SK-N-SH treated with all-trans-retinoic acid at 6 μM for 48 hours (cell line): ENCODE measurements at regions not wholly inside any gene's neighbourhood (a gene's known extent, or its start where the extent isn't known, plus 50 kb on each side); places are given as distances from the start of the nearest gene placed in this dataset.

Source experiments
- ATAC-seq: fragments of 200-7000 bp; cut with Tn5 transposase; 3 replicates; pipeline ENCODE4 v1.9.1; 2020; ENCODE audit warnings: mild to moderate bottlenecking, moderate library complexity
- ARNTL ChIP-seq: fragments of 450-650 bp; formaldehyde crosslinking; IDR thresholded peaks from 2 replicates; pipeline ENCODE4 v1.5.0; 2020; ENCODE audit warnings: low read depth, mild to moderate bottlenecking, moderate library complexity, borderline replicate concordance
- BACH2 ChIP-seq: fragments of 250-450 bp; sonication (Bioruptor Pico); IDR thresholded peaks from 2 replicates; pipeline ENCODE4 v1.9.0; 2021; ENCODE audit warnings: mild to moderate bottlenecking, borderline replicate concordance
- CSRNP3 ChIP-seq: fragments of 250-450 bp; sonication (Bioruptor Pico); IDR thresholded peaks from 2 replicates; pipeline ENCODE4 v1.5.1; 2021; ENCODE audit warnings: mild to moderate bottlenecking, moderate library complexity
- ESRRG ChIP-seq: fragments of 250-450 bp; sonication (Bioruptor Pico); IDR thresholded peaks from 2 replicates; pipeline ENCODE4 v1.6.1; 2021; ENCODE audit warnings: mild to moderate bottlenecking
- GLIS3 ChIP-seq: fragments of 250-450 bp; sonication (Bioruptor Pico); IDR thresholded peaks from 2 replicates; pipeline ENCODE4 v1.5.0; 2020; ENCODE audit warnings: mild to moderate bottlenecking, moderate library complexity
- ISL1 ChIP-seq: fragments of 250-450 bp; sonication (Bioruptor Pico); IDR thresholded peaks from 2 replicates; pipeline ENCODE4 v2.1.2; 2022; ENCODE audit warnings: mild to moderate bottlenecking, moderate library complexity
- OSR1 ChIP-seq: fragments of 250-450 bp; sonication (Bioruptor Pico); IDR thresholded peaks from 2 replicates; pipeline ENCODE4 v1.8.0; 2022; ENCODE audit warnings: moderate library complexity, mild to moderate bottlenecking, inconsistent platforms
- POU6F1 ChIP-seq: fragments of 250-450 bp; sonication (Bioruptor Pico); IDR thresholded peaks from 2 replicates; pipeline ENCODE4 v1.8.0; 2021; ENCODE audit warnings: low read depth, mild to moderate bottlenecking, moderate library complexity, borderline replicate concordance
- PPARA ChIP-seq: fragments of 250-450 bp; sonication (Bioruptor Pico); IDR thresholded peaks from 2 replicates; pipeline ENCODE4 v1.5.0; 2020; ENCODE audit warnings: mild to moderate bottlenecking, borderline replicate concordance
- RARB ChIP-seq: fragments of 250-450 bp; sonication (Bioruptor Pico); IDR thresholded peaks from 2 replicates; pipeline ENCODE4 v1.8.0; 2021; ENCODE audit warnings: mild to moderate bottlenecking, moderate library complexity
- SNAI2 ChIP-seq: fragments of 250-450 bp; sonication (Bioruptor Pico); IDR thresholded peaks from 2 replicates; pipeline ENCODE4 v1.5.0; 2020; ENCODE audit warnings: mild to moderate bottlenecking, moderate library complexity
- TCF4 ChIP-seq: fragments of 250-450 bp; sonication (Bioruptor Pico); IDR thresholded peaks from 2 replicates; pipeline ENCODE4 v1.8.0; 2021; ENCODE audit warnings: mild to moderate bottlenecking, moderate library complexity, borderline replicate concordance
- TOX ChIP-seq: fragments of 250-450 bp; sonication (Bioruptor Pico); IDR thresholded peaks from 2 replicates; pipeline ENCODE4 v1.8.0; 2021; ENCODE audit warnings: mild to moderate bottlenecking, moderate library complexity, borderline replicate concordance
- TSHZ2 ChIP-seq: fragments of 250-450 bp; sonication (Bioruptor Pico); IDR thresholded peaks from 2 replicates; pipeline ENCODE4 v1.5.0; 2020; ENCODE audit warnings: mild to moderate bottlenecking, moderate library complexity
- ZC3H10 ChIP-seq: fragments of 250-450 bp; sonication (Bioruptor Pico); IDR thresholded peaks from 2 replicates; pipeline ENCODE4 v1.5.1; 2021; ENCODE audit warnings: mild to moderate bottlenecking, moderate library complexity
- ZFP3 ChIP-seq: fragments of 250-450 bp; sonication (Bioruptor Pico); IDR thresholded peaks from 2 replicates; pipeline ENCODE4 v1.5.0; 2020; ENCODE audit warnings: mild to moderate bottlenecking, moderate library complexity
- ZFP30 ChIP-seq: fragments of 450-650 bp; formaldehyde crosslinking; IDR thresholded peaks from 2 replicates; pipeline ENCODE4 v1.5.0; 2022; ENCODE audit warnings: mild to moderate bottlenecking, moderate library complexity
- ZNF565 ChIP-seq: fragments of 450-650 bp; formaldehyde crosslinking; conservative IDR thresholded peaks from 2 replicates; pipeline ENCODE4 v1.5.0; 2020; ENCODE audit warnings: low read depth, mild to moderate bottlenecking, moderate library complexity
- TF ChIP-seq, protein P1 (sequence below): fragments of 250-450 bp; sonication (Bioruptor Pico); IDR thresholded peaks from 2 replicates; pipeline ENCODE4 v1.5.1; 2020; ENCODE audit warnings: low read depth, mild to moderate bottlenecking, moderate library complexity

GRCh38 chr14:101113835-101114725, 210.6 kb upstream of the RTL1 start (continued):
- TF ChIP-seq ZNF565 (CRISPR knock-in tag) = no peak

DNA sequence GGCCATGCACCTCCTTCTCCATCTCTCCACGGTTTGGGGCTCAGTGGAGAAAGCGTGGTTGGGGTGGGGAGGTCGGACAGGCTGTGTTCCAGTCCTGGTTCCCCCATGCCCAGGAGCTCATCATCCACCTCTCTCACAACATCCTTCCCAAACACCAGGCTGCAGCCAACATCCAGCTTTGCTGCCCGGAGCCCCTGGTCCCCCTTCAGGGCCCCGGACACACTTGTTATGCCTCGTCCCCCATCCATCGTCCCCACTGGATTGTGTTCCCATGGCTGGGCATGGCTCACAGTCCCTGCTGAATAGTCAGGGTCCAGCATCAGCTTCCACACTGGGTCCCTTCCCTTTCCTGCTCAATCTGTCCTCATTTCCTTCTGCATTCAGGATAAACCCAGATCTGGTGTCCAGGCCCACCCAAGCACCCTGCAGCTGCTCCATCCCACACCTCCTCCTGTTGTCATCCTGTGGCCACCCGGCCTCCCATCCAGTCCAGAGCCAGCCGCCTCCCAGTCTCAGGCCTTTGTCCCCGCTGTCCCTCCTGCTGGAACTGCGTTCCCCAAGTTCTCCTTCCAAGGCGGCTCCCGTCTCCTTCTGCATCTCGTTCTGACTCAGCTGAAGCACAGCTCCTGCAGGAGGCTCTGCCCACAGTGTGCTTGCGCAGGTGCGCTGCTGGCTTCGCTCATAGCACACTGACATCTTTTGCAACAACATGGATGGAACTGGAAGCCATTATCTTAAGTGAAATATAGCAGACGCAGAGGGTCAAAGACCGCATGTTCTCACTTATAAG, 211.4 kb upstream of the RTL1 start:
- TF ChIP-seq PPARA (CRISPR knock-in tag) (no peak), ARNTL (CRISPR knock-in tag) (no peak), POU6F1 (no peak), TOX (CRISPR knock-in tag) (no peak), BACH2 (no peak), CSRNP3 (no peak)
- no peak for ATAC-seq

GRCh38 chr14:101115652-101116051, 212.1 kb upstream of the RTL1 start:
- TF ChIP-seq ZFP30 (CRISPR knock-in tag) (no peak), TSHZ2 (CRISPR knock-in tag) (no peak), BACH2 (no peak), ISL1 (no peak), ESRRG (no peak), RARB (CRISPR knock-in tag) (no peak), ZC3H10 (CRISPR knock-in tag) (no peak), POU6F1 (no peak), CSRNP3 (no peak), OSR1 (no peak), SNAI2 (no peak), ZFP3 (CRISPR knock-in tag) (no peak), ZNF565 (CRISPR knock-in tag) (no peak), TOX (CRISPR knock-in tag) (no peak), GLIS3 (CRISPR knock-in tag) (no peak), ARNTL (CRISPR knock-in tag) (no peak), TCF4 (no peak)
- TF ChIP-seq, protein P1, sequence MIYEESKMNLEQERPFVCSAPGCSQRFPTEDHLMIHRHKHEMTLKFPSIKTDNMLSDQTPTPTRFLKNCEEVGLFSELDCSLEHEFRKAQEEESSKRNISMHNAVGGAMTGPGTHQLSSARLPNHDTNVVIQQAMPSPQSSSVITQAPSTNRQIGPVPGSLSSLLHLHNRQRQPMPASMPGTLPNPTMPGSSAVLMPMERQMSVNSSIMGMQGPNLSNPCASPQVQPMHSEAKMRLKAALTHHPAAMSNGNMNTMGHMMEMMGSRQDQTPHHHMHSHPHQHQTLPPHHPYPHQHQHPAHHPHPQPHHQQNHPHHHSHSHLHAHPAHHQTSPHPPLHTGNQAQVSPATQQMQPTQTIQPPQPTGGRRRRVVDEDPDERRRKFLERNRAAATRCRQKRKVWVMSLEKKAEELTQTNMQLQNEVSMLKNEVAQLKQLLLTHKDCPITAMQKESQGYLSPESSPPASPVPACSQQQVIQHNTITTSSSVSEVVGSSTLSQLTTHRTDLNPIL (CRISPR knock-in tag) = no peak
- TF ChIP-seq, all 23 proteins: peak for 0
- ATAC-seq = no peak
